PC-3 (cell line): ENCODE measurements at regions not wholly inside any gene's neighbourhood (a gene's known extent, or its start where the extent isn't known, plus 50 kb on each side); places are given as distances from the start of the nearest gene placed in this dataset.

Source experiments
- ATAC-seq: fragments of 200-7000 bp; cut with Tn5 transposase; 2 replicates; pipeline ENCODE4 v1.9.1; 2020; ENCODE audit warnings: mild to moderate bottlenecking, moderate library complexity
- BruUV-seq: library from RNA; stranded (reverse); fragments of 400-500 nt; replicated peaks from 2 replicates; lab custom pipeline; 2021; lab: Mats Ljungman, UMichigan
- CTCF ChIA-PET: fragments of 300-600 bp; sonication (Branson Sonifier 250); formaldehyde crosslinking; loops from one replicate; lab custom pipeline; 2022; ENCODE audit warnings: antibody characterized with exemption; lab: Charles Lee
- POLR2A ChIA-PET: fragments of 300-600 bp; sonication (Branson Sonifier 250); formaldehyde crosslinking; loops from one replicate; lab custom pipeline; 2022; ENCODE audit warnings: antibody characterized with exemption; ENCODE audit not compliant: unreplicated experiment; lab: Charles Lee
- DNase-seq: peaks from one replicate; pipeline ENCODE4 v3.0.0-alpha.2; 2015
- H2AFZ ChIP-seq: fragments of 300-600 bp; sonication (generic); 2 replicates; pipeline ENCODE4 v1.6.0; 2016; ENCODE audit warnings: antibody characterized with exemption, low read length
- H3F3A ChIP-seq: fragments of 300-600 bp; sonication (generic); one replicate; pipeline ENCODE4 v1.6.0; 2017; ENCODE audit warnings: antibody characterized with exemption, low read length, control low read depth, mild to moderate bottlenecking; ENCODE audit not compliant: unreplicated experiment
- H3K27ac ChIP-seq: fragments of 300-600 bp; sonication (generic); 2 replicates; pipeline ENCODE4 v1.5.1; 2016; ENCODE audit warnings: mild to moderate bottlenecking, low read length
- H3K27me3 ChIP-seq: fragments of 300-600 bp; sonication (generic); 2 replicates; pipeline ENCODE4 v1.6.1; 2016; ENCODE audit warnings: low read length, mixed read lengths
- H3K36me3 ChIP-seq: fragments of 300-600 bp; sonication (generic); 2 replicates; pipeline ENCODE4 v1.6.1; 2016; ENCODE audit warnings: low read depth, mixed run types, low read length, mixed read lengths
- H3K4me1 ChIP-seq: fragments of 300-600 bp; sonication (generic); 2 replicates; pipeline ENCODE4 v1.5.1; 2016; ENCODE audit warnings: low read length; ENCODE audit not compliant: insufficient read depth
- H3K4me2 ChIP-seq: fragments of 300-600 bp; sonication (generic); 2 replicates; pipeline ENCODE4 v1.6.0; 2016; ENCODE audit warnings: low read length
- H3K4me3 ChIP-seq: fragments of 300-600 bp; sonication (generic); 2 replicates; pipeline ENCODE4 v1.5.1; 2016; ENCODE audit warnings: mild to moderate bottlenecking, low read length, mixed read lengths
- H3K79me2 ChIP-seq: fragments of 300-600 bp; sonication (generic); 2 replicates; pipeline ENCODE4 v1.6.1; 2017; ENCODE audit warnings: low read length, mixed read lengths
- H3K9ac ChIP-seq: fragments of 300-600 bp; sonication (generic); 2 replicates; pipeline ENCODE4 v1.6.0; 2016; ENCODE audit warnings: mild to moderate bottlenecking, low read length
- H3K9me2 ChIP-seq: fragments of 300-600 bp; sonication (generic); replicated peaks from 2 replicates; pipeline ENCODE4 v1.6.1; 2016; ENCODE audit warnings: mixed run types, low read length, mixed read lengths
- H3K9me3 ChIP-seq: fragments of 300-600 bp; sonication (generic); 2 replicates; pipeline ENCODE4 v1.6.1; 2016; ENCODE audit warnings: low read length, mixed read lengths
- H4K20me1 ChIP-seq: fragments of 300-600 bp; sonication (generic); 2 replicates; pipeline ENCODE4 v1.6.1; 2016; ENCODE audit warnings: low read length, mixed read lengths
- EZH2 ChIP-seq: fragments of 300-600 bp; sonication (generic); IDR thresholded peaks from one replicate; pipeline ENCODE4 v1.6.1; 2017; ENCODE audit warnings: antibody characterized with exemption, mild to moderate bottlenecking, low read length; ENCODE audit not compliant: unreplicated experiment
- EZH2phosphoT487 ChIP-seq: fragments of 300-600 bp; sonication (generic); IDR thresholded peaks from 2 replicates; pipeline ENCODE4 v1.6.1; 2018; ENCODE audit warnings: mild to moderate bottlenecking, antibody characterized with exemption, low read length, borderline replicate concordance
- intact Hi-C: fragments of 100-400 bp; cut with micrococcal nuclease; formaldehyde crosslinking; loops from 2 replicates; pipeline ENCODE4 v1.9.0; 2023
- TF ChIP-seq, protein P1 (sequence below): fragments of 300-600 bp; sonication (generic); conservative IDR thresholded peaks from 2 replicates; pipeline ENCODE4 v1.5.1; 2017; ENCODE audit warnings: antibody characterized with exemption, low read depth, mild to moderate bottlenecking, low read length

DNA sequence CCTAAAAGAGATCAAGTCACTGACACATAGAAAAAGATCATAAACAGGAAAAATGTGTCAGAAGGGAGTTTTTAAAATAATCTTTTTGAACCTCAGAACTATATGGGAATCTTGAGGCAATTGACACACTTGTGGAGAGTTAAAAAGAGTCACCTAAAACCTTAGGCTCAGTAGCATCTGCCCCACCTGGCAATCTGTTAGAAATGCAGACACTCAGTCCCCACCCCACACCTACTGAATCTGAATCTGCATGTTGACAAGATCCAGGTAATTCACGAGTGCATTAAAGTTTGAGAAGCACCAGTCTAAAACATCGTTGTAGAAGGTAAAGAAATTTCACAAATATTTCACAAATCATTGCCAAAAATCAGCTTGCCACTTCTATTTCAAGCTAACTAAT, 388.3 kb downstream of the NR2F1-AS1 start:
- Histone ChIP-seq H2AFZ (no peak overlapping the region), H3K9ac (peak overlapping the region; percentile 42), H4K20me1 (no peaks in the 10 kb centered on the region), H3K4me2 (peak overlapping the region; percentile 62), H3F3A (peaks cover 20% of the 10 kb centered on the region), H3K4me3 (0 out of 2 replicates have a peak overlapping the region, but pooled peaks have one; percentile 13), H3K27ac (peak overlapping the region; percentile 88), H3K27me3 (no peaks in the 10 kb centered on the region), H3K79me2 (no peaks in the 10 kb centered on the region), H3K9me3 (no peaks in the 10 kb centered on the region), H3K36me3 (no peaks in the 10 kb centered on the region), H3K9me2 (no peaks in the 10 kb centered on the region), H3K4me1 (peaks cover 55% of the 10 kb centered on the region)
- ChIA-PET POLR2A (no interaction called here), CTCF (no interaction called here)
- DNase-seq (peak; percentile 23), ATAC-seq (no peak)
- intact Hi-C loops, result loop anchor here (1.0 to 10.0 kb wide), 7 partner anchors 41 to 390 kb away; partner anchors contain the start of gene NR2F1
- BruUV-seq, result TSS peak; percentile 41
- no peak for TF ChIP-seq EZH2
- TF ChIP-seq, protein P1, sequence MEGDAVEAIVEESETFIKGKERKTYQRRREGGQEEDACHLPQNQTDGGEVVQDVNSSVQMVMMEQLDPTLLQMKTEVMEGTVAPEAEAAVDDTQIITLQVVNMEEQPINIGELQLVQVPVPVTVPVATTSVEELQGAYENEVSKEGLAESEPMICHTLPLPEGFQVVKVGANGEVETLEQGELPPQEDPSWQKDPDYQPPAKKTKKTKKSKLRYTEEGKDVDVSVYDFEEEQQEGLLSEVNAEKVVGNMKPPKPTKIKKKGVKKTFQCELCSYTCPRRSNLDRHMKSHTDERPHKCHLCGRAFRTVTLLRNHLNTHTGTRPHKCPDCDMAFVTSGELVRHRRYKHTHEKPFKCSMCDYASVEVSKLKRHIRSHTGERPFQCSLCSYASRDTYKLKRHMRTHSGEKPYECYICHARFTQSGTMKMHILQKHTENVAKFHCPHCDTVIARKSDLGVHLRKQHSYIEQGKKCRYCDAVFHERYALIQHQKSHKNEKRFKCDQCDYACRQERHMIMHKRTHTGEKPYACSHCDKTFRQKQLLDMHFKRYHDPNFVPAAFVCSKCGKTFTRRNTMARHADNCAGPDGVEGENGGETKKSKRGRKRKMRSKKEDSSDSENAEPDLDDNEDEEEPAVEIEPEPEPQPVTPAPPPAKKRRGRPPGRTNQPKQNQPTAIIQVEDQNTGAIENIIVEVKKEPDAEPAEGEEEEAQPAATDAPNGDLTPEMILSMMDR, result no peak
- TF ChIP-seq EZH2phosphoT487, result no peak

DNA sequence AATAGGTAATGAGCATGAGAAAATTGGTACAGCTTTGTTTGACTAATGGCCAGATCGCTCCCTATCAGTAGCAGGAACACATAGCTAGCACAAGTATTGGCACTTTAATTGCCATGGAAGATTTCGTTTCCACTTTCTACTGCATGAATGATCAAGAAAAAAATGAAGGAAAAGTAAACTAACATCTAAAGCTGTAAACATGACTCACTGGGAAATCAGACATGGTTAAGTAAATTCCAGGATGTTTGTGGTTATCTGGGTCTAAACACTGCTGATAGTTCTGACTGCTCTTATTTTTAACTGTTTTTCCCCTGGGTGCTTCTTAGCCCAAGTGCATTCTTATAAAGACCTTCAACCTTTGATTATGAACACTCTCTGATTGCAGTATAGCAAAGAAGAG, 388.9 kb downstream of the NR2F1-AS1 start:
- H3K36me3 ChIP-seq, result no peaks in the 10 kb centered on the region
- peaks cover 55% of the 10 kb centered on the region for H3K4me1 ChIP-seq
- H3K4me2 ChIP-seq, result peak overlapping the region; percentile 70
- intact Hi-C loops, result loop anchor here (1.0 to 10.0 kb wide), 7 partner anchors 41 to 391 kb away; partner anchors contain the start of gene NR2F1
- BruUV-seq, result no TSS peak
- peaks cover 20% of the 10 kb centered on the region for H3F3A ChIP-seq
- H2AFZ ChIP-seq, result no peak overlapping the region
- ATAC-seq, result peak; percentile 66
- CTCF ChIA-PET, result no interaction called here
- POLR2A ChIA-PET, result interaction anchor here (0.6 kb wide), 1 partner anchor 44 kb away, joined by 8 read pairs; no protein-coding TSS in a partner anchor
- peak overlapping the region; percentile 36 for H3K4me3 ChIP-seq
- no peaks in the 10 kb centered on the region for H3K9me3 ChIP-seq
- no peaks in the 10 kb centered on the region for H4K20me1 ChIP-seq
- no peaks in the 10 kb centered on the region for H3K9me2 ChIP-seq
- no peaks in the 10 kb centered on the region for H3K27me3 ChIP-seq
- TF ChIP-seq EZH2 (no peak), EZH2phosphoT487 (no peak)
- TF ChIP-seq, protein P1, result no peak
- peak overlapping the region; percentile 88 for H3K27ac ChIP-seq
- H3K9ac ChIP-seq, result peak overlapping the region; percentile 57
- H3K79me2 ChIP-seq, result no peaks in the 10 kb centered on the region
- peak; percentile 93 for DNase-seq

DNA sequence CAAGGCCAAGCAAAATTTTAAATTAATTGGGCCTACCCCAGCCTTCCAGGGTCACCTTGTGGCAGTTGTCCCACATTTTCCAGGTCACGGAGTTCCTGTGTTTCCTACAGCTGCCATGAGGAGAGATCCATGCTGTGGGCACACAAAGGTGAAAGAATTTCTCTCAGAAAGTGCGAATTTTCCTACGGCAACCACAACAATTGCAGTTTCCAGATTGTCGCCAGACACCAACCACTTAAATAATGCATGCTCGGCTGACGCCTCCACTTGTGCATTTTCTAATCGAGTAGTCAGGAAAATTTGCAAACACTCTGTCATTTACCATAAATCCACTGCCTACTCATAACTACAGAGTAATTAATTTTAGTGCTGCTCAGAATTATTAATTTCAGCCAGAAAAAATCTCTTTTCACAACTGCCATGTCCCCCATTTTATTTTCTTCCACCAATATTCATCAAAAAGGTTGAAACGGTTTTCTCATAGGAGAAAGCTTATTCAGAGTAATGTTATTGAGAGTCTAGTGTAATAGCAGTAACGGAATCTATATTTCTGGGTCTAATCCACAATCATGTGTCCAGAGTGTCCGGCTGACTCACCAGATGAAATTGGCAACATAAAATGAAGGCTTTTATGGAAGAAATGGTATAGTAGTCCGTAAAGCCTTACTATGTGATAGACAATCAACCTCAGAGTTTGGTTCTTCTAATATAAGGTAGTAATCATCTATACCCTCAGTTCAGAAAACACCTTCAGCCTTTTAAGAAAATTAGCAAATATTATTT, 389.8 kb downstream of the NR2F1-AS1 start:
- H3K27ac ChIP-seq, result peak overlapping the region; percentile 88
- no peaks in the 10 kb centered on the region for H3K36me3 ChIP-seq
- POLR2A ChIA-PET, result no interaction called here
- TSS peak; percentile 59 for BruUV-seq
- intact Hi-C loops, result loop anchor here (5.0 to 10.0 kb wide), 3 partner anchors 114 to 356 kb away; no protein-coding TSS in a partner anchor
- no peak overlapping the region for H2AFZ ChIP-seq
- CTCF ChIA-PET, result no interaction called here
- H3K4me3 ChIP-seq, result peak overlapping the region; percentile 36
- no peaks in the 10 kb centered on the region for H3K9me2 ChIP-seq
- TF ChIP-seq EZH2phosphoT487 (no peak), EZH2 (no peak)
- TF ChIP-seq, protein P1, result no peak
- H3K9ac ChIP-seq, result peak overlapping the region; percentile 57
- H3K4me1 ChIP-seq, result peaks cover 59% of the 10 kb centered on the region
- no peaks in the 10 kb centered on the region for H3K79me2 ChIP-seq
- no peaks in the 10 kb centered on the region for H3K9me3 ChIP-seq
- ATAC-seq, result peak; percentile 23
- H4K20me1 ChIP-seq, result no peaks in the 10 kb centered on the region
- peak; percentile 53 for DNase-seq
- peaks cover 20% of the 10 kb centered on the region for H3F3A ChIP-seq
- no peaks in the 10 kb centered on the region for H3K27me3 ChIP-seq
- peak overlapping the region; percentile 70 for H3K4me2 ChIP-seq
